PC-3 (cell line): ENCODE measurements at regions not wholly inside any gene's neighbourhood (a gene's known extent, or its start where the extent isn't known, plus 50 kb on each side); places are given as distances from the start of the nearest gene placed in this dataset.

ENCODE experiments used
- EZH2 ChIP-seq: fragments of 300-600 bp; sonication (generic); IDR thresholded peaks from one replicate; pipeline ENCODE4 v1.6.1; 2017; ENCODE audit warnings: antibody characterized with exemption, mild to moderate bottlenecking, low read length; ENCODE audit not compliant: unreplicated experiment
- EZH2phosphoT487 ChIP-seq: fragments of 300-600 bp; sonication (generic); IDR thresholded peaks from 2 replicates; pipeline ENCODE4 v1.6.1; 2018; ENCODE audit warnings: mild to moderate bottlenecking, antibody characterized with exemption, low read length, borderline replicate concordance
- TF ChIP-seq, protein P1 (sequence below): fragments of 300-600 bp; sonication (generic); conservative IDR thresholded peaks from 2 replicates; pipeline ENCODE4 v1.5.1; 2017; ENCODE audit warnings: antibody characterized with exemption, low read depth, mild to moderate bottlenecking, low read length

- no peak for TF ChIP-seq EZH2
- TF ChIP-seq, protein P1, sequence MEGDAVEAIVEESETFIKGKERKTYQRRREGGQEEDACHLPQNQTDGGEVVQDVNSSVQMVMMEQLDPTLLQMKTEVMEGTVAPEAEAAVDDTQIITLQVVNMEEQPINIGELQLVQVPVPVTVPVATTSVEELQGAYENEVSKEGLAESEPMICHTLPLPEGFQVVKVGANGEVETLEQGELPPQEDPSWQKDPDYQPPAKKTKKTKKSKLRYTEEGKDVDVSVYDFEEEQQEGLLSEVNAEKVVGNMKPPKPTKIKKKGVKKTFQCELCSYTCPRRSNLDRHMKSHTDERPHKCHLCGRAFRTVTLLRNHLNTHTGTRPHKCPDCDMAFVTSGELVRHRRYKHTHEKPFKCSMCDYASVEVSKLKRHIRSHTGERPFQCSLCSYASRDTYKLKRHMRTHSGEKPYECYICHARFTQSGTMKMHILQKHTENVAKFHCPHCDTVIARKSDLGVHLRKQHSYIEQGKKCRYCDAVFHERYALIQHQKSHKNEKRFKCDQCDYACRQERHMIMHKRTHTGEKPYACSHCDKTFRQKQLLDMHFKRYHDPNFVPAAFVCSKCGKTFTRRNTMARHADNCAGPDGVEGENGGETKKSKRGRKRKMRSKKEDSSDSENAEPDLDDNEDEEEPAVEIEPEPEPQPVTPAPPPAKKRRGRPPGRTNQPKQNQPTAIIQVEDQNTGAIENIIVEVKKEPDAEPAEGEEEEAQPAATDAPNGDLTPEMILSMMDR: no peak
- no peak for TF ChIP-seq EZH2phosphoT487
Observed at GRCh38 chr9:91474656-91475055, 51.0 kb upstream of the NFIL3 start.
